ENCODE measurements at regions not wholly inside any gene's neighbourhood (a gene's known extent, or its start where the extent isn't known, plus 50 kb on each side); places are given as distances from the start of the nearest gene placed in this dataset.

DNA sequence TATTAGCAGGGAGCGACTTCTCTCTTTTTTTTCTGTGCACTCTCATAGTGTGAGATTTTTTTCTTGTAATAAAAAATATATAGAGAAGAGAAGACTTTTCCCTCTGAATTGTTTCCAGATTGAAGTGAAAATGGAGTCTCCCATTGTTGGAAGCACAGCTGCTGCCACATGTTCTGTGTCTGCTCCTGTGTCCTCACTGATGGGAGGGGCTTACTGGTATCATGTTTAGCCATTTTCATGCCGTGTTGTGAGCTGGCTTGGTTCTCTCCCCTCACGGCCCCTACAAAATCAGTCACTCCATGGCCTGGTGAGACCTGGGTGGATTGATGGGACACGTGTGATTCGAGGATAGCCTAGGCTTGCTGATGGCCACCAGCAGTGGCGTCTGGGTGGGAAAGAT lies 379.7 kb upstream of the DDHD1 start:
- ChIA-PET POLR2A (no interaction called here), CTCF (interaction anchor here (0.7 to 2.4 kb wide), 2 partner anchors 226 to 815 kb away, joined by 3 to 8 read pairs; no protein-coding TSS in a partner anchor)
- TF ChIP-seq, protein P1, sequence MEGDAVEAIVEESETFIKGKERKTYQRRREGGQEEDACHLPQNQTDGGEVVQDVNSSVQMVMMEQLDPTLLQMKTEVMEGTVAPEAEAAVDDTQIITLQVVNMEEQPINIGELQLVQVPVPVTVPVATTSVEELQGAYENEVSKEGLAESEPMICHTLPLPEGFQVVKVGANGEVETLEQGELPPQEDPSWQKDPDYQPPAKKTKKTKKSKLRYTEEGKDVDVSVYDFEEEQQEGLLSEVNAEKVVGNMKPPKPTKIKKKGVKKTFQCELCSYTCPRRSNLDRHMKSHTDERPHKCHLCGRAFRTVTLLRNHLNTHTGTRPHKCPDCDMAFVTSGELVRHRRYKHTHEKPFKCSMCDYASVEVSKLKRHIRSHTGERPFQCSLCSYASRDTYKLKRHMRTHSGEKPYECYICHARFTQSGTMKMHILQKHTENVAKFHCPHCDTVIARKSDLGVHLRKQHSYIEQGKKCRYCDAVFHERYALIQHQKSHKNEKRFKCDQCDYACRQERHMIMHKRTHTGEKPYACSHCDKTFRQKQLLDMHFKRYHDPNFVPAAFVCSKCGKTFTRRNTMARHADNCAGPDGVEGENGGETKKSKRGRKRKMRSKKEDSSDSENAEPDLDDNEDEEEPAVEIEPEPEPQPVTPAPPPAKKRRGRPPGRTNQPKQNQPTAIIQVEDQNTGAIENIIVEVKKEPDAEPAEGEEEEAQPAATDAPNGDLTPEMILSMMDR (IDR thresholded peaks at IDR 0.05; ENCODE audit: insufficient read depth, low read depth, low read length) = no peak
- DNase-seq (ENCODE audit: low read depth) = no peak
- Histone ChIP-seq H3K27me3 (ENCODE audit: control insufficient read depth, insufficient read depth, low read length) (no peaks in the 10 kb centered on the region), H3K4me3 (ENCODE audit: low read depth, low read length) (no peak overlapping the region), H3K36me3 (ENCODE audit: control insufficient read depth, insufficient read depth, low read length) (no peaks in the 10 kb centered on the region)

DNA sequence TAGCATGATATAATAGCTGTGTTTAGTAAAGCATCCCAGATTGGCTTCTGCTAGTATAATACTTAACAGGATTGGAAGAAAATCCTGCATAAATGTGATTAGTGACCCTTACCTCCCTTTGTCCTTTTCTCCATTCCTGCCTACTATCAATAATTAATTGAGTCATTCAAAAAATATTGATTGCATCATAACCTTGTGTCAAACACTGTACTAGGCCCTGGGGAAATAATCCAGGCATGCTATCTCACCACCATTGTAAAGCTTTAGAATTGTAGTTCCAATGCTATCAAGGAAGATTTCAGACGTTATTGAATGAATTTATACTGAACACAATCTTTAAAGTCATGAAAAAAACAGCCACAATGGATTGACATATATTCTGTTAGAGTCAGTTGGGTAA lies 378.6 kb upstream of the DDHD1 start:
- no peak overlapping the region for H3K4me3 ChIP-seq (ENCODE audit: low read depth, low read length)
- CTCF ChIA-PET = interaction anchor here (1.4 to 2.4 kb wide), 3 partner anchors 8 to 816 kb away, joined by 3 to 8 read pairs (median 4); no protein-coding TSS in a partner anchor
- POLR2A ChIA-PET = interaction anchor here (0.5 to 0.6 kb wide), 2 partner anchors 162 to 505 kb away, joined by 3 to 4 read pairs; no protein-coding TSS in a partner anchor
- H3K27me3 ChIP-seq (ENCODE audit: control insufficient read depth, insufficient read depth, low read length) = no peaks in the 10 kb centered on the region
- no peak for DNase-seq (ENCODE audit: low read depth)
- H3K36me3 ChIP-seq (ENCODE audit: control insufficient read depth, insufficient read depth, low read length) = no peaks in the 10 kb centered on the region
- TF ChIP-seq, protein P1 (IDR thresholded peaks at IDR 0.05; ENCODE audit: insufficient read depth, low read depth, low read length) = no peak

DNA sequence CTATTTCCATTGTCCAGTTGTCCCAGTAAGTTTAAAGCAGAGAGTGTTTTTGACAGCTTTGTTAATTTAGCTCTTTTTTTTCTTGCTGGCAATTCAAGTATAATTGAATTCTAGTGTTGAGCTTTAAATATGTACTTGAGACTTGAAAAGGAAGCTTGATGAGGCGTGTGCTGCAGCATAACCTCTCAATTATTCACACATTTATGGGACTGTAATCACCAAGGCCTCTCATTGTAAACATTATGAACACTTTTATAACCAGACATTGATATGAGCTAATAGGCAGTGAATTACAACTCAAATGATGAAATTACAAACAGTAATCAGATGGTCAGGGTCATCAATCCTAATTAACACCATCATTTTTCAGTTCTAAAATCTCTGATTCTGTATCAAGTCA lies 378.0 kb upstream of the DDHD1 start:
- H3K4me3 ChIP-seq (ENCODE audit: low read depth, low read length) = no peak overlapping the region
- ChIA-PET CTCF (interaction anchor here (1.4 to 1.8 kb wide), 2 partner anchors 9 to 15 kb away, joined by 3 to 4 read pairs; no protein-coding TSS in a partner anchor), POLR2A (interaction anchor here (0.5 kb wide), 1 partner anchor 504 kb away, joined by 3 read pairs; no protein-coding TSS in a partner anchor)
- TF ChIP-seq, protein P1 (IDR thresholded peaks at IDR 0.05; ENCODE audit: insufficient read depth, low read depth, low read length) = no peak
- no peaks in the 10 kb centered on the region for H3K27me3 ChIP-seq (ENCODE audit: control insufficient read depth, insufficient read depth, low read length)
- no peak for DNase-seq (ENCODE audit: low read depth)
- H3K36me3 ChIP-seq (ENCODE audit: control insufficient read depth, insufficient read depth, low read length) = no peaks in the 10 kb centered on the region

DNA sequence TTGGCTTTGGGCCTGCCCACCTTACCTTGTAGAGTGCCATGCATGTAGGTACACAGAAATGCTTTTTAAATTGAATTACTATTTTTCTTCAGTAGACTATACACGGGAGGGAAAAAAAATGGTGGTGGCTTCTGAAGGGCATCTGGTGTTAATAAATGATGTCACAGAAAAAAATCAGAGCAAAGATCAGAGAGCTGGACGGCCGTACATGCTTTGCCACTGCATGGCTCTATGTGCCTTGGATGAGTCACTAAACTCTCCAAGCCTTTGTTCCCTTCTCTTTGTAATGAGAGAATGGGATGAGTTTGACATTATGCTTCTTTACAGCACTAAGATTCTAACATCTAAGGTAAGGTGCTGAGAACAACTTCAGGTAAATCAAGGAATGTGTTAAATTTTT lies 376.4 kb upstream of the DDHD1 start:
- POLR2A ChIA-PET = no interaction called here
- DNase-seq (ENCODE audit: low read depth) = no peak

DNA sequence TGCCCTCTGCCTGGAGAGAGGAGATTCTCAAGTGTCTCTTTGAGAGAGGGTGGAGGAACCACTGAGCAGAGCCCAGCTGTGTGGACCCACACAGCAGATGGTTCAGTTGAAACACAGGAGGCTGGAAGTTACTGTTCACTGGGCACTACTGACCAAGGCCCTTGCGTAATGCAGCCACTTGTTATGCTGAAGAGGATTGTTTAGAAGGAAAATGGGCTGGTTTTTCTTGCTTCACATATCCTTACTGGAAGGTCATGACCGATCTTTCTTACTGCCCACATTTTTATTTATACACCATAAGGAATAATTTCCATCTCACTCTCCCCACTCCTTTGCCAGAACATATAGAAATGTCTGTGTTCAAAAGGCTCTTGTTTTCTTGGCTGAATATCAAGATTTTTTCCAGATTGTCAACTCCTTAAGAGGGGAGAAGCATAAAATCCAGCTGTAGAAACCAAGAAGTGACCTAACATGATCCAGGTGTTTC lies 375.1 kb upstream of the DDHD1 start:
- TF ChIP-seq, protein P1 (IDR thresholded peaks at IDR 0.05; ENCODE audit: insufficient read depth, low read depth, low read length) = no peak
- Histone ChIP-seq H3K36me3 (ENCODE audit: control insufficient read depth, insufficient read depth, low read length) (no peaks in the 10 kb centered on the region), H3K4me3 (ENCODE audit: low read depth, low read length) (no peak overlapping the region), H3K27me3 (ENCODE audit: control insufficient read depth, insufficient read depth, low read length) (no peaks in the 10 kb centered on the region)
- ChIA-PET CTCF (interaction anchor here (0.9 to 1.3 kb wide), 3 partner anchors 9 to 232 kb away, joined by 3 read pairs; no protein-coding TSS in a partner anchor), POLR2A (no interaction called here)
- DNase-seq (ENCODE audit: low read depth) = no peak

More for the DNA sequence above, 376.4 kb upstream of the DDHD1 start:
- no peaks in the 10 kb centered on the region for H3K27me3 ChIP-seq (ENCODE audit: control insufficient read depth, insufficient read depth, low read length)
- CTCF ChIA-PET = no interaction called here
- H3K36me3 ChIP-seq (ENCODE audit: control insufficient read depth, insufficient read depth, low read length) = no peaks in the 10 kb centered on the region
- TF ChIP-seq, protein P1 (IDR thresholded peaks at IDR 0.05; ENCODE audit: insufficient read depth, low read depth, low read length) = no peak
- no peak overlapping the region for H3K4me3 ChIP-seq (ENCODE audit: low read depth, low read length)

Data from BJ (cell line).